Hindlimb muscle (tissue), 1 donor: ENCODE measurements at regions not wholly inside any gene's neighbourhood (a gene's known extent, or its start where the extent isn't known, plus 50 kb on each side); places are given as distances from the start of the nearest gene placed in this dataset.

Experiments
- DNase-seq: peaks from one replicate; pipeline ENCODE4 v3.0.0-alpha.2; 2013

- DNase-seq, result no peak
Measured at GRCh38 chr14:58850011-58850410, 212.2 kb downstream of the DACT1 start.

DNA sequence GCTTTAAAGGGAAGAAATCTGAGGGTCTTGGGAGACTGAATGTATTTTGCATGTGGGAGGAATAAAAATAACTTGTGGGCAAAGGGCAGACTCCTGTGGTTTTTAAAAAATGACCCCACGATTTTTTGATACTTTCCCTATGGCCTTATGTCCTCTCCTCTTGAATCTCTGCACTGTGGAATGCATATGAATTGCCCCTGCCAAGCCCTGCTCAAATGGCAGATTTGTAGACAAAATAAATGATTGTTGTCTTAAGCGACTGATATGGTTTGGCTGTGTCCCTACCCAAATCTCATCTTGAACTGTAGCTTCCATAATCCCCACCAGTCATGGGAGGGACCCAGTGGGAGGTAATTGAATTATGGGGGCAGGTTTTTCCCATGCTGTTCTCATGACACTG is 223.8 kb downstream of the DACT1 start:
- no peak for DNase-seq

- peak; percentile 63 for DNase-seq
Measured at GRCh38 chr14:58862416-58863160, 224.8 kb downstream of the DACT1 start.

DNA sequence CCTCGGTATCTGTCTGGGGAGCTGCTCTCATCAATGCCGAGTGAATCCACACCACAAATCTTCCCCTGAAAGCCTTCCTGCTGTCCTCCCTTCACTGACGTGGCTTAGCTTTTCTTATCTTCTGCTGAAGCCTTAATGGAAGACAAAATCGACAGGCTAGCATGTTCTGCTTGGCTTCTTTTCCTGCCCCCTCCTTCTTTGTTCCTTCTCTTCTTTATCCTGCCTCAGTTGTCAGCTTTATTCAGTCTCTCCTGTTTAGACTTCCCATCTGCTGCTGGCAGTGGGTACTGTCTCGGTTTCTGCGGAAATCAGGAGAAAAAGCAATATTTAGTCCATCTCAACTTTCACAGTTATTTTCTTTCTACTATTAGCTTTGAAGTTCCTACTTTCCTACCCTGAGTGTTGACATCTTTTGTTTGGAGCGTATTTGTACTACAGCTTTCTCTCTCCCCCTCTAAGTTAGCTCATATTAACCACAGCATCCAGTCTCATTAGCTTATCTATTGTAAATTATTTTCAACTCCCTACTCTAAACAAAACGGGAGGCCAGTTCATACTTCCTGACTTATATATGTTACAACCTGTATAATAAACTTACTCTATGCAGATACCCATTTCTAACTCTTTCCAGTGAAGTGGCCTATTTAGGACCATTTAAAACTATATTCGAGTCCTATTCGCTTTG is 226.0 kb downstream of the DACT1 start:
- no peak for DNase-seq

GRCh38 chr14:58864751-58865513 is 227.2 kb downstream of the DACT1 start:
- peak; percentile 50 for DNase-seq

DNA sequence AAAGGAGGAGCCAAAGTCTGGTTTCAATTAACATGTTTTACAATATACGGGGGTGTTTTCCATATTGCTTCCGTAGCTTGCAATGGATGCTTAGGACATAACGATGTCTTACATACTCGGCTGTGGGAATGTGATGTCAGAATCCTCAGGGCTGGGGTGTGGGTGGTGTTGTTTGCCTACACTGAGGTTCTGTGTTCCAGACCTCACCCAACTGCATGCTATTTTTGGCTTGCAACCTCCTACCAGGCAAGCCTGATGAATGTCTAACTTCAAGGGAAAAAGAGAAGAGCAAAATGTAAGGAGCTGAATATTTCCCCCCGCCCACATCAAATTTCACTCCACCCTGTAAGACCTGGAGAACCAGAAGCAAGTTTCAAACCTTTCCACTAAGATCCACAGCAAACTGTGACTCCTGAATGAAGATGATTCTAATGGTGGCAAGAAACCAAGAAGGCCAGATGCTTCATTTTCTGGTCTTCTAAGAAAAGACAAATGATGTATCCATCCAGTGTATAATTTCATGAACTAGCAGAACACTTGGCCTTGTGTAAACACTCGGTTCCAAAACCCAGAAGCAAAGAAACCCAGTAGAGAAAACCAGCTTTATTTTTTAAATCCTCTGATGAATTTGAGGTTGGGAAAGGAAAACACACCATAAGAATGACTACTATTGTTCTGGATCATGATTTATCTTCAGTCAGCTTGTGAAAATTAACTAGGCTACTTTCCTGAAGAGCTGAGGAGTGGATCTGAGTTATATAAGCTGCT is 227.9 kb downstream of the DACT1 start:
- peak; percentile 49 for DNase-seq

- no peak for DNase-seq
Measured at GRCh38 chr14:58866391-58866790, 228.6 kb downstream of the DACT1 start.

GRCh38 chr14:58870961-58871360 is 233.2 kb downstream of the DACT1 start:
- no peak for DNase-seq

GRCh38 chr14:58871573-58871972 is 233.8 kb downstream of the DACT1 start:
- DNase-seq, result no peak

GRCh38 chr14:58872061-58872460 is 234.3 kb downstream of the DACT1 start:
- no peak for DNase-seq

DNA sequence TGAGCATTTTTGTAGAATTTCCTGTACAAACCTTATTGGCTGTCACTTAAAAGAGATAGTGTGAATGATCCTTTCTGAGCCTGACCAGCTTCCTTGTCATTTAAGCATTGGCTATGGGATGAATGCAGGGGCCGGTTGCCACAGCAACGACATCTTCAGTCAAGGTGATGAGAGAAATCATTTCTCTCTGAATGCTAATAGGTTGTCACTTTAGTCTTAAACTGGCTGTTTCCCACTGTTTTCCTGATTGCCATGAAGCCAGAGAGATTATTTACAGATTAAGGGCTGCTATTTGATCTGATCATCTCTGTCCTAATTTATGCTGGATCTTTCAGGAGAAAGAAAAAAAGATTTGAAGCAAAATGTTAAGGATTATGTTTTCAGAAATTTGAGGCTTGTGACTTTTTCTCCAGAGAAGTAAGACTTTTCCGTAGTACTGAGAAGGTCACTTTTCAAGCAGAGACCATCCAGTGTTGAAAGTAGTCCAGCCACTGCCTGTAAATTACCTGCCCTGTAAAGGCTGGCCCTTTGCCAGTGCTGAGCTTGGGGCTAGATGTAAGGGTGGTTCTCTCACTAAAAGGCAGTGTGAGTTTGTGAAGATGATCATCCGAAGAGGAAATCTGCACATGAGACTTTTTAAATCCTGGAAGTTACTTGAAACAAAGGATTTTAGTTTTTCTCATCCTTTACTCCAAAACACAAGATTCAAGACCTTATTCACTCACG is 235.6 kb downstream of the DACT1 start:
- DNase-seq, result no peak

DNA sequence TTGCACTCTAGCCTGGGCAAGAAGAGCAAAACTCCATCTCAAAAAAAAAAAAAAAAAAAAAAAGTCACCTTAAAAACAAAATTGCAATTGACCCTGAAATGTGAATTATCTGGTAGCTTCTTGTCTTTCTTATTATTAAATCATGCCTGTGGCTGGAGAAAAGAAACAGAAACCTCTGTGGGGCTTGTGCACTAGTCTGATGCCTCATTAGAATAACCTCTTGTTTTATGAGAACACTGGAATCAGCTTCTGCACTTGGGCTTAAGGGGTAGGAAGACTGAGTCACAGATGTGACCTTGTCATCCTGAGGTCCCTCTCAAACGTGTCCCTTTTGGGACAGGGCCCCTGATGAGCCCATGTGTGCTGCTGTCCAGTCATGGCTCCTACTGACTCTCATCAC is 237.9 kb downstream of the DACT1 start:
- no peak for DNase-seq

GRCh38 chr14:58876608-58877007 is 238.8 kb downstream of the DACT1 start:
- DNase-seq, result no peak

DNA sequence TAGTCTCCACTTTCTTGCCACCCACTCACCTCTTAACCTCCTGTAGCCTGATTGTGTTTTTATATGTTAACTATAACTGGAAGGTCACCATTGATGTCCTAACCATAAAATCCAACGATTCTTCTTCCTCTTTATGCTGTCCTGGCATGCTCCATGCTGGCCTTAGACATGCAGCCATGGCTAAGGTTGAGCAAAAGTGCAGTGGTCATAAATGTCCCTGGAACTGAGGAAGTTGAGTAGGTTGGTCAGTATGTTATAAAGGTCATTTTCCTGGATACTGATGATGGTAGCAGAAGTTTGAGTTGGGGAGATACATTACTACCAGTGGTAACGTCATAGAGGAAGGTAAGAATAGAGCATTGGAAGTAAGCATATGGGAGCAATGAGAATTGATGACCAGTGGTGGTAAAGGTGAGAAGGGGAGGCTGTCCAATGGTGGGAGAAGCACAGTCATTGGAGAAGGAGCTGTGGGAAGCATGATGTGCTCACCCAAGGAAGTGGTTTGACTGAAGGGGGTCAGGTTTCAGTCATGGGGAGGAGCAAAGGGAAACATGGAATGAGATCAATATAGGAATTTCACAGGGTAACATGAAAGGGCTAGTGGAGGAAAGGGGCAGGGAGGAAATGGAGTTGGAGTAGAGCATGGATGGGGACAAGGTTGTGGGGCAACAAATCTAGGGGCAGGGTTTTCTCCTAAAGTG is 240.8 kb downstream of the DACT1 start:
- DNase-seq, result no peak

DNA sequence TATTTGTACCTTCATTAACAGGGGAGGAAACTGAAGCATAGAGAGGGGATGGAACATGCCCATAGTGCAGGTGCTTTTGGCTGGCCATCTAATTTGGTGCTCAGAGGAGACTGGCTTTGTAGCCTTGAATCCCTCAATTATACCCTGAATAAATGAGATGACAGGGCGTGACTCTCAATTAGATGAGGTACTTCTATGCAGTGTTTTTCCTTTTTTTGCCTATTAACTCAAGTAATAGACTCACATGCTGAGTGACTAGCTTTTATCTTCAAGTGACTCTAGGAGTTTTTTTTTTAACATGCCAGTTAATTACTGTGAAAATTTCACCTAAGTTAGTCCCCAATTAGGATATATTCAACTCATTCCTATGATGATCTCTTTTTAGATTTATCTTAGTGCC is 243.7 kb downstream of the DACT1 start:
- DNase-seq, result no peak

- DNase-seq, result no peak
Measured at GRCh38 chr14:58882577-58883018, 244.8 kb downstream of the DACT1 start.

- no peak for DNase-seq
Measured at GRCh38 chr14:58884442-58884841, 246.7 kb downstream of the DACT1 start.

DNA sequence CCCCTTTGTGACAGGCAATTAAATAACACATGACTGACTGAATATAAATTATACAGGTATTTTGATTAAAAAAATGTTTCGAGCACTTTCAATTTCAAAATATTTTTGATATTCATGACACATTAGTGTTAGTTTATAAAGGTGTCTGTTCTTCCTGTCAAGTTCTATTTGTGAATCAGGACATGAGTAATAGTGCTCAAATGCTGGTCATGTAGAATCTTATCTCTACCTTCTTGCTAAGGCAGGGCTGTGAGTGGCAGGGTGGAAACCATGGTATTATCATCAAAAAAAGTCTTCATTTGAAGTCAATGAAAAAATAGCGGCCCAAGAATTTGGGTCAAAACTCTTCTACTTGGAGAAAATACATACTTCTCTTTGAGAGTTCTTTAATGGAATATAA is 250.2 kb downstream of the DACT1 start:
- no peak for DNase-seq

DNA sequence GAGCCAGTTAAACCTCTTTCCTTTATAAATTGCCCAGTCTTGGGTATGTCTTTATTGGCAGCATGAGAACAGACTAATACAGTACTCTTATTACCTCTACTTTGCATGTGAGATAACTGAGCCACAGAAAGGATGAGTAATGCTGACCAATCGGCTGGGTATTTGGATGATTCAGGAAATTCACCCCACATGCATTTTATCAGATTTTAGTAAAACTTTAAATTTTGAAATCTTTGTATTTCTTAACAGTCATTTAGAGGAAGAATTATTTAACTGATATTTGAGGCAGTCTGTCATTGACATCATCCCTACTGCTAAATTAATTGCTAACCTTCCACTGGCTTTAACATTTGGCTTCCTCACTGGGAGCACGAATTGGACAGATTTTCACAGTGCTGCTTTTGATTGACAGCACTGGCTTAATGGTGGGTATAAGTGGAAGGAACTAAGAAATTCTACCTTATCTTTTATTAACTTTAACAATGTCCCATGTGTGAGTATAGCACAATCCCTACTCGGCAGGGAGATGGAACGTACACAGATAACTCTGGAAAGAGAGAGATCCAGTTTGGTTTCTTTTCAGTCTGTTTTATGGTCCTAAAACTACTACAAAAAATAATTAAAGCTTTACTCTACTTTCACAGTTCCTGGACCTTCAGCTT is 261.0 kb downstream of the DACT1 start:
- DNase-seq, result no peak

- no peak for DNase-seq
Measured at GRCh38 chr14:58899317-58899713, 261.6 kb downstream of the DACT1 start.

DNA sequence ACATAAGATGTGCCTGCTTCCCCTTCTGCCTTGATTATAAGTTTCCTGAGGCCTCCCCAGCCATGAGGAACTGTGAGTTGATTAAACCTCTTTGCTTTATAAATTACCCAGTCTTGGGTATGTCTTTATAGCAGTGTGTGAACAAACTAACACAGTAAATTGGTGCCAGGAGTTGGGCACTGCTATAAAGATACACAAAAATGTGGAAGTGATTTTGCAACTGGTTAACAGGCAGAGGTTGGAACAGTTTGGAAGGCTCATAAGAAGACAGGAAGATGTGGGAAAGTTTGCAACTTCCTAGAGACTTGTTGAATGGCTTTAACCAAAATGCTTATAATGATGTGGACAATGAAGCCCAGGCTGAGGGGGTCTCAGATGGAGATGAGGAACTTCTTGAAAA is 264.1 kb downstream of the DACT1 start:
- DNase-seq, result no peak
